ENCODE measurements at regions not wholly inside any gene's neighbourhood (a gene's known extent, or its start where the extent isn't known, plus 50 kb on each side); places are given as distances from the start of the nearest gene placed in this dataset.

DNA sequence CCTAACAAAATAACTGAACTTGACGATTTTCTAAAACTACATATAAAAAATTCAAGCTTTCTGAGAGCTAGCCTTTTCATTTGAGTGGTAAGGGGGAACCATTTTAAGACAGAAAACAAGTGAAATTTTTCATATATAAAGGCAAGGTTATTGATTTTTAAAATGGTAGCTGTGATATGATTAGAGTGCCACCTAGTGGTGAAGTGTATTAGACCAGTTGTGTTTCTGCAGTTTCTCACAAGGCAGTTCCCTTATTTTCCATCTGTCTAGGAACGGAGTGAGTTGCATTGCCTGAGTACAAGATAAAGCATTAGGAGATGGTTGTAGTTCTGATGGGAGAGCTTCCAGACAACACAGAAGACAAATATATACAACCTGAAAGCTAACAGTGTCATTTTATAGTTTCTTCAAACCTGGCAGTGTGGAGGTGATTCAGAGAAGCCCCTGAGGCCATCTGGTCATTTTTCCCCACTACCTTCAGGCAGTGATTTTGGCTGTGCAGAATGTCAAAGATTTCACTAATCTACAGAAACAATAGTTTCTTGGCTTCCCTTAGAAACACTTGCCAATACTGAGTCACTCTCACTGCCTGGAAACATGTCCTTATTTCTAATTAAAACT lies 180.8 kb downstream of the C12orf50 start:
- TF ChIP-seq, protein P1, sequence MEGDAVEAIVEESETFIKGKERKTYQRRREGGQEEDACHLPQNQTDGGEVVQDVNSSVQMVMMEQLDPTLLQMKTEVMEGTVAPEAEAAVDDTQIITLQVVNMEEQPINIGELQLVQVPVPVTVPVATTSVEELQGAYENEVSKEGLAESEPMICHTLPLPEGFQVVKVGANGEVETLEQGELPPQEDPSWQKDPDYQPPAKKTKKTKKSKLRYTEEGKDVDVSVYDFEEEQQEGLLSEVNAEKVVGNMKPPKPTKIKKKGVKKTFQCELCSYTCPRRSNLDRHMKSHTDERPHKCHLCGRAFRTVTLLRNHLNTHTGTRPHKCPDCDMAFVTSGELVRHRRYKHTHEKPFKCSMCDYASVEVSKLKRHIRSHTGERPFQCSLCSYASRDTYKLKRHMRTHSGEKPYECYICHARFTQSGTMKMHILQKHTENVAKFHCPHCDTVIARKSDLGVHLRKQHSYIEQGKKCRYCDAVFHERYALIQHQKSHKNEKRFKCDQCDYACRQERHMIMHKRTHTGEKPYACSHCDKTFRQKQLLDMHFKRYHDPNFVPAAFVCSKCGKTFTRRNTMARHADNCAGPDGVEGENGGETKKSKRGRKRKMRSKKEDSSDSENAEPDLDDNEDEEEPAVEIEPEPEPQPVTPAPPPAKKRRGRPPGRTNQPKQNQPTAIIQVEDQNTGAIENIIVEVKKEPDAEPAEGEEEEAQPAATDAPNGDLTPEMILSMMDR (IDR thresholded peaks at IDR 0.05; ENCODE audit: low read depth, low read length), result peak; percentile 65
- peak; percentile 80 to 86 for DNase-seq (ENCODE audit: low read depth in 2 of 2)
- H3K4me3 ChIP-seq (replicated peaks in 1 of 2; ENCODE audit: low read depth in 2 of 2, low read length in 2 of 2), result no peak overlapping the region

DNA sequence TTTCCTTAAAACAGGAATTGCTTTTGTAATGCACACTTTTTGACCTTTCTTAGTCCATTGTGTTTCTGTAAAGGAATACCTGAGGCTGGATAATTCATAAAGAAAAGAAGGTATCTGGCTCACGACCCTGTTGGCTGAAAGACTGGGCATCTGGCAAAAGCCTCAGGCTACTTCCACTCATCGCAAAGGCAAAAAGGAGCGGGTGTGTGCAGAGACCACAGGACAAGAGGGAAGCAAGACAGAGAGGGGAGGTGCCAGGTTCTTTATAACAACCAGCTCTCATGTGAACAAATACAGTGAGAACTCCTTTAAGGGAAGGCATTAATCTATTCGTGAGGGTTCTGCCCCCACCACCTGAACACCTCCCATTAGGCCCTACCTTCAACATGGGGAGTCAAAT lies 182.1 kb downstream of the C12orf50 start:
- TF ChIP-seq, protein P1 (IDR thresholded peaks at IDR 0.05; ENCODE audit: low read depth, low read length), result no peak

DNA sequence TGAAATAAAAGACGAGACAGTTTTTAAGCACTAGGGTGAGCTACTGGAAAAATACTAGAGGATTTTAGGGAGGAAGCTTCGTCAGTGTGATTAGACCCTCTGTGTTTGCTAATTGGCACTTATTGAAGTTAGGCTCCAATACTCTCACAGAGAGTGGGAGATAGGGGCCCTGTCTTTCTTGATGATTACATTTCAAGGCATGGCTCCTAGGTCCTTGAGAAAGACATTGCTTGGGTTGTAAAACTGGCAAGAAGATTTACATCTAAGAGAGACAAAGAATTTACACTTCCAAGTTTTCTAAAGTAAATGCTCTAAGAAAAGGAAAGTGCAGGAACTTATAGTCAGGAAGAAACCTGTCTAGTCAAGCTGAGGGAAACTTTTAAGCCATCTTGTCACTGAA lies 183.2 kb downstream of the C12orf50 start:
- TF ChIP-seq, protein P1 (IDR thresholded peaks at IDR 0.05; ENCODE audit: low read depth, low read length), result no peak
- no peak overlapping the region for H3K4me3 ChIP-seq (replicated peaks in 1 of 2; ENCODE audit: low read depth in 2 of 2, low read length in 2 of 2)
- DNase-seq (ENCODE audit: low read depth in 2 of 2), result no peak

More for the DNA sequence above, 182.1 kb downstream of the C12orf50 start:
- no peak for DNase-seq (ENCODE audit: low read depth in 2 of 2)
- H3K4me3 ChIP-seq (replicated peaks in 1 of 2; ENCODE audit: low read depth in 2 of 2, low read length in 2 of 2), result no peak overlapping the region

DNA sequence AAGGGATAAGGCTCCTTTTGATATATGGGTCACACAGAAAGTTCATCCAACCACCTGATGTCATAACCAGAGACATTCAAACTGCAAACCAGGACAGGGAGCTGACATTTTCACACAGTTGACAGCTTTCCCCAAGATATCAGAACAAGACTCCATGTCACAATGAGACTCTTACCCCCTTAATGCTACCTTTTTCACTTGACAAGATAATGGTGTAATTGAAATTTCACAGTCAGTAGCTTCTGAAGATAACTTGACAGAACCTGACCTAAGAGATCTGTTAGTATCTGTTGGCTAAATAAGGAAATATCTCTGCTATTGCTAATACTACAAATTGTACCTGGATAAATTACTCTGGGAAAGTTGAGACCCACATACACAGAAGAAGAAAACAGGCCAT lies 187.3 kb downstream of the C12orf50 start:
- TF ChIP-seq, protein P1 (IDR thresholded peaks at IDR 0.05; ENCODE audit: low read depth, low read length), result no peak
- DNase-seq (ENCODE audit: low read depth in 2 of 2), result no peak
- H3K4me3 ChIP-seq (replicated peaks in 1 of 2; ENCODE audit: low read depth in 2 of 2, low read length in 2 of 2), result no peak overlapping the region

DNA sequence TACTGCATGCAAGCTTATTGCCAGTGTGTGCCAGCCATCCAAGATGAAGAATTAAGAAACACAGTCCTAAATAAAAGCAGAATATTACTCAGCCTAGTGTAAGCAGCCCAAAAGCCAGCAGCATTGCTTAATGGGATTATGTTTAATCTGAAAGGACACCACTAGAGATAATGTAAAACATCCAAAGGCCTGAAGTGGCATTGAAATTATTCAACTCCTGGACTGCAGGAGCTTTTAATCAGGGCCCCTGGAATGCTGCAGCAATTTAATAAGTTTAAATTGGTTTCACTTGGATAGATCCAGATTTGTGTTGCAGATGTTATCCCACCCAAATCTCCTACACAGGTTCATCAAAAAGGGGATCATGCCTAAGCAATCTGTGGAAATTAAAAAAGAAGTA lies 193.0 kb downstream of the C12orf50 start:
- TF ChIP-seq, protein P1 (IDR thresholded peaks at IDR 0.05; ENCODE audit: low read depth, low read length), result no peak
- no peak for DNase-seq (ENCODE audit: low read depth in 2 of 2)
- no peak overlapping the region for H3K4me3 ChIP-seq (replicated peaks in 1 of 2; ENCODE audit: low read depth in 2 of 2, low read length in 2 of 2)

DNA sequence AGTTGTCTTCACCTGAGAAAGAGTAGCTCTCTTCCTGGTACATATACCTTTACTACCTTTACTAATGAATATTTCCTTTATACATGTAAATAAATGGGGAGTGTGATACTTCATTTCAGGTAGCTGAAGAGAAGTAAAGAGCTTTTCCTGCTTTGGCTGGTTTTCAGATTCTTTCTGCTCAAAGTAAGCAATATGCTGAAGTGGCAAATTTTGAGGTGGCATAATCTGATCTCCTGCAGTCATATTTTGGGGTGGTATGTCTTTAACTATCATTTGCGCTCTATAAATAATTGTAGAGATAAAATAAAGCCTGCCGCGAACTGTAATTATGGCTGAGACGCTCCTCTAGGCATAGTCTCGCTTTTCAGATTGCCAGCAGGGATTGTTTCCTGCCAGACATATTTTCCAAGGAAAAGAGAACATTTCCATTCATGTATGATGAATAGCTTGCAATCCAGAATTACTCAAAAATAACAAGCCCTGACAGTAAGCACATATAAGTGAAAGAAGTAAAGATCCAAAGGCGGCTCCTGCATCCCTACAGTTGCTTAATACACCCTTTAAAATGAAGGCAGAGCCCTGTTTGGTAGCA lies 200.7 kb downstream of the C12orf50 start:
- no peak overlapping the region for H3K4me3 ChIP-seq (replicated peaks in 1 of 2; ENCODE audit: low read depth in 2 of 2, low read length in 2 of 2)
- DNase-seq (ENCODE audit: low read depth in 2 of 2), result no peak
- TF ChIP-seq, protein P1 (IDR thresholded peaks at IDR 0.05; ENCODE audit: low read depth, low read length), result no peak
